Gastroesophageal sphincter (tissue), 4 donors: ENCODE measurements at regions not wholly inside any gene's neighbourhood (a gene's known extent, or its start where the extent isn't known, plus 50 kb on each side); places are given as distances from the start of the nearest gene placed in this dataset.

ENCODE experiments used
- ATAC-seq: fragments of 150-250 bp; one replicate; pipeline ENCODE4 v1.9.1; 2016; ENCODE audit warnings: mild to moderate bottlenecking, moderate library complexity
- H3K27ac ChIP-seq, 4 donors: fragments of 200-600 bp; sonication (generic) in 3 of 4; 1 replicate in 3 of 4; 2 replicates in 1 of 4; pipeline ENCODE4 v1.5.1; 2016 to 2019
- H3K27me3 ChIP-seq: fragments of 200-600 bp; sonication (generic); one replicate; pipeline ENCODE4 v1.5.1; 2019
- H3K36me3 ChIP-seq, 2 donors: fragments of 200-600 bp; sonication (generic); one replicate each; pipeline ENCODE4 v1.5.1; 2019; ENCODE audit warnings: control low read depth in 1 of 2
- H3K4me1 ChIP-seq, 3 donors: fragments of 200-600 bp; sonication (generic); 1 replicate in 2 of 3; 2 replicates in 1 of 3; pipeline ENCODE4 v1.5.1; 2016 to 2019; ENCODE audit warnings: control low read depth in 2 of 3
- H3K4me3 ChIP-seq, 2 donors: fragments of 200-600 bp; sonication (generic); one replicate each; pipeline ENCODE4 v1.5.1; 2019; ENCODE audit warnings: mild to moderate bottlenecking in 1 of 2, moderate library complexity in 1 of 2
- H3K9me3 ChIP-seq, 3 donors: fragments of 200-600 bp; sonication (generic); one replicate each; pipeline ENCODE4 v1.5.1; 2017 to 2019; ENCODE audit warnings: control low read depth in 2 of 3
- EP300 ChIP-seq: sonication (generic); formaldehyde crosslinking; IDR thresholded peaks from one replicate; pipeline ENCODE4 v1.6.1; 2017; ENCODE audit warnings: antibody characterized with exemption, mild to moderate bottlenecking
- POLR2A ChIP-seq, 2 donors: fragments of 450-650 bp; IDR thresholded peaks; one replicate each; pipeline ENCODE4 v1.6.1; 2017; ENCODE audit warnings: antibody characterized with exemption in 2 of 2, mild to moderate bottlenecking in 2 of 2, moderate library complexity in 1 of 2
- POLR2AphosphoS5 ChIP-seq: sonication (generic); formaldehyde crosslinking; IDR thresholded peaks from one replicate; pipeline ENCODE4 v1.6.1; 2017; ENCODE audit warnings: antibody characterized with exemption
- WGBS, 2 donors: methylation state at CpG; one replicate each; pipeline ENCODE4 v1.1.5; 2018; ENCODE audit warnings: low coverage in 1 of 2; 5-methylcytosine and 5-hydroxymethylcytosine counted together
- TF ChIP-seq, protein P1 (sequence below), 4 experiments: fragments of 200-600 bp in 2 of 4; fragments of 450-650 bp in 2 of 4; sonication (generic) in 1 of 4; IDR thresholded peaks; one replicate each; pipeline ENCODE4 v1.5.1; 2017 to 2019; ENCODE audit warnings: antibody characterized with exemption in 4 of 4, mild to moderate bottlenecking in 2 of 4, moderate library complexity in 2 of 4

GRCh38 chr2:200226451-200227426 is 79.8 kb upstream of the SPATS2L start:
- Histone ChIP-seq H3K9me3 (no peaks in the 10 kb centered on the region), H3K36me3 (no peaks in the 10 kb centered on the region), H3K27ac (peak overlapping the region in 1 of 4 donors; percentile 3), H3K4me3 (no peak overlapping the region), H3K27me3 (no peaks in the 10 kb centered on the region), H3K4me1 (peaks cover 0 to 19% (median 9%) of the 10 kb centered on the region in 3 donors)
- TF ChIP-seq, protein P1, sequence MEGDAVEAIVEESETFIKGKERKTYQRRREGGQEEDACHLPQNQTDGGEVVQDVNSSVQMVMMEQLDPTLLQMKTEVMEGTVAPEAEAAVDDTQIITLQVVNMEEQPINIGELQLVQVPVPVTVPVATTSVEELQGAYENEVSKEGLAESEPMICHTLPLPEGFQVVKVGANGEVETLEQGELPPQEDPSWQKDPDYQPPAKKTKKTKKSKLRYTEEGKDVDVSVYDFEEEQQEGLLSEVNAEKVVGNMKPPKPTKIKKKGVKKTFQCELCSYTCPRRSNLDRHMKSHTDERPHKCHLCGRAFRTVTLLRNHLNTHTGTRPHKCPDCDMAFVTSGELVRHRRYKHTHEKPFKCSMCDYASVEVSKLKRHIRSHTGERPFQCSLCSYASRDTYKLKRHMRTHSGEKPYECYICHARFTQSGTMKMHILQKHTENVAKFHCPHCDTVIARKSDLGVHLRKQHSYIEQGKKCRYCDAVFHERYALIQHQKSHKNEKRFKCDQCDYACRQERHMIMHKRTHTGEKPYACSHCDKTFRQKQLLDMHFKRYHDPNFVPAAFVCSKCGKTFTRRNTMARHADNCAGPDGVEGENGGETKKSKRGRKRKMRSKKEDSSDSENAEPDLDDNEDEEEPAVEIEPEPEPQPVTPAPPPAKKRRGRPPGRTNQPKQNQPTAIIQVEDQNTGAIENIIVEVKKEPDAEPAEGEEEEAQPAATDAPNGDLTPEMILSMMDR (IDR thresholded peaks at IDR 0.05), result no peak
- TF ChIP-seq POLR2AphosphoS5, result no peak
- no peak for TF ChIP-seq POLR2A (IDR thresholded peaks at IDR 0.05)
- TF ChIP-seq EP300, result no peak
- ATAC-seq, result no peak
- 44 to 62% methylated on average over 6 of the region's 6 CpGs for WGBS, 2 donors

GRCh38 chr2:200230716-200231115 is 75.8 kb upstream of the SPATS2L start:
- H3K4me1 ChIP-seq, result peaks cover 0 to 19% (median 9%) of the 10 kb centered on the region in 3 donors
- ATAC-seq, result no peak
- TF ChIP-seq, protein P1 (IDR thresholded peaks at IDR 0.05), result no peak
- no peak for TF ChIP-seq EP300
- no peak for TF ChIP-seq POLR2A (IDR thresholded peaks at IDR 0.05)
- TF ChIP-seq POLR2AphosphoS5, result no peak
- H3K4me3 ChIP-seq, result no peak overlapping the region
- H3K9me3 ChIP-seq, result no peaks in the 10 kb centered on the region
- no peaks in the 10 kb centered on the region for H3K36me3 ChIP-seq
- no peak overlapping the region for H3K27ac ChIP-seq
- no peaks in the 10 kb centered on the region for H3K27me3 ChIP-seq
- 80 to 92% methylated on average over 1 of the region's 1 CpG for WGBS, 2 donors

GRCh38 chr2:200235533-200235932 is 71.0 kb upstream of the SPATS2L start:
- Histone ChIP-seq H3K27me3 (no peaks in the 10 kb centered on the region), H3K36me3 (no peaks in the 10 kb centered on the region), H3K9me3 (no peaks in the 10 kb centered on the region), H3K4me3 (no peak overlapping the region), H3K27ac (no peak overlapping the region), H3K4me1 (no peaks in the 10 kb centered on the region)
- TF ChIP-seq POLR2A (IDR thresholded peaks at IDR 0.05), result no peak
- TF ChIP-seq, protein P1 (IDR thresholded peaks at IDR 0.05), result no peak
- no peak for TF ChIP-seq POLR2AphosphoS5
- TF ChIP-seq EP300, result no peak
- ATAC-seq, result no peak
- 80 to 100% methylated on average over 1 of the region's 1 CpG for WGBS, 2 donors

- Histone ChIP-seq H3K27me3 (no peaks in the 10 kb centered on the region), H3K36me3 (no peaks in the 10 kb centered on the region), H3K9me3 (no peaks in the 10 kb centered on the region), H3K4me1 (no peaks in the 10 kb centered on the region), H3K4me3 (no peak overlapping the region), H3K27ac (no peak overlapping the region)
- ATAC-seq, result no peak
- 72 to 74% methylated on average over 2 of the region's 2 CpGs for WGBS, 2 donors
- TF ChIP-seq POLR2AphosphoS5, result no peak
- TF ChIP-seq POLR2A (IDR thresholded peaks at IDR 0.05), result no peak
- TF ChIP-seq, protein P1 (IDR thresholded peaks at IDR 0.05), result no peak
- no peak for TF ChIP-seq EP300
Observed at GRCh38 chr2:200239216-200239615, 67.3 kb upstream of the SPATS2L start.

DNA sequence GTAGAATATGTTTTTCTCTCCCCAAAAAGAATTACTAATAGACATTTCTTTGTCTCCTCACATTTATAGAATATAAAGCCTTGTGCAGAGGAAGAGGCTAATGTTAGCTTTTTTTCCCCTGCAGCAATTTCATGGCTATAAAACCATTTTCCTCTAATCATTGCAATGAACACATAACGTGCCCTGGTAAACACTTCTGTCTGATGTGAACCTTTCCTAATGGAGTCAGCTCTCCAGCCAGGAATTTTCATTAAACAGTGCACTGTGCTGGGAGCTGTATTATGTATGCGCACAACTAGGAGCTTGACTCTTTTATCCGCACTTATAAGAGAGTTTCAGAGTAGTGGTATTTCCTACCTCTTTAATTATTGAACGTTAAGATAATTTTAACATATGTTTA is 63.9 kb upstream of the SPATS2L start:
- TF ChIP-seq POLR2AphosphoS5 (no peak), POLR2A (IDR thresholded peaks at IDR 0.05) (no peak), EP300 (no peak)
- TF ChIP-seq, protein P1 (IDR thresholded peaks at IDR 0.05), result no peak
- no peak for ATAC-seq
- 64 to 66% methylated on average over 4 of the region's 4 CpGs for WGBS, 2 donors
- Histone ChIP-seq H3K27me3 (no peaks in the 10 kb centered on the region), H3K27ac (no peak overlapping the region), H3K4me3 (no peak overlapping the region), H3K9me3 (no peaks in the 10 kb centered on the region), H3K36me3 (no peaks in the 10 kb centered on the region), H3K4me1 (no peaks in the 10 kb centered on the region)
